ENCODE measurements at regions not wholly inside any gene's neighbourhood (a gene's known extent, or its start where the extent isn't known, plus 50 kb on each side); places are given as distances from the start of the nearest gene placed in this dataset.

DNA sequence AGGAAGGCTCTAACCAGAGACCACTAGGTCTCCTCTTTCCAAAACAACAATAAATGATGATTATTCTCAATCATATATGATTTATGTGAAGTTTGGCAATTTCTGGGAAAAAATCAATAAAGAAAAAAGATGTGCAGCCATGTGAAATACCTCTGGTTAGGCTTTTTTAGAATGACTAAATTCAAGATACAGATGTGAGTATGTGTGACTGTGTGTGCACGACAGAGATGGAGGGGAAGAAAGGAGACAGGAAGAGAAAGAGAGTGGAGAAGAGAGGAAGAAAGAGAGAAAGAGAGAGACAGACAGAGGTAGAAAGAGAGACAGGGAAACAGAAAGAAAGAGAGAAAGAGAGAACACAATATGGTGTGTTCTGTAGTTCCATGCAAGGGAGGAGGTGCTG lies 558.6 kb upstream of the CDH5 start:
- TF ChIP-seq CTCF (IDR thresholded peaks at IDR 0.05; ENCODE audit: poor library complexity) (no peak), EZH2phosphoT487 (IDR thresholded peaks at IDR 0.05; ENCODE audit: low read depth, severe bottlenecking, unreplicated experiment) (no peak)
